HEK293 (cell line): ENCODE measurements at regions not wholly inside any gene's neighbourhood (a gene's known extent, or its start where the extent isn't known, plus 50 kb on each side); places are given as distances from the start of the nearest gene placed in this dataset.
A peak's percentile ranks its signal among the peaks of the same experiment; 100 is the strongest.
"Not testable (repeated sequence)": the region's sequence is repeated elsewhere in the genome, so short reads cannot be mapped to it uniquely, and the experiment has no call there.

Experiments
- CTCF ChIA-PET: fragments of 350-600 bp; formaldehyde crosslinking; extraction: SDS; loops from one replicate; lab custom pipeline; 2021; ENCODE audit warnings: antibody characterized with exemption; lab: Yijun Ruan, JAX
- POLR2A ChIA-PET: fragments of 300-600 bp; formaldehyde crosslinking; extraction: SDS; loops from one replicate; lab custom pipeline; 2020; ENCODE audit warnings: antibody characterized with exemption, inconsistent platforms; lab: Yijun Ruan, JAX
- H3K27ac ChIP-seq: fragments of 200-500 bp; sonication (Bioruptor generic); 2 replicates; pipeline ENCODE4 v1.5.1; 2014; ENCODE audit warnings: low read depth, low read length, control low read depth, inconsistent platforms; ENCODE audit errors: extremely low read depth
- H3K36me3 ChIP-seq, 2 experiments: fragments of 200-500 bp in 1 of 2; sonication (Bioruptor generic) in 1 of 2; 1 replicate in 1 of 2; 2 replicates in 1 of 2; pipeline ENCODE4 v1.5.1; 2014 to 2017; ENCODE audit warnings: inconsistent platforms in 2 of 2, low read length in 2 of 2; ENCODE audit not compliant: control insufficient read depth in 2 of 2, insufficient read depth in 1 of 2
- H3K4me1 ChIP-seq: fragments of 200-500 bp; sonication (Bioruptor generic); 2 replicates; pipeline ENCODE4 v1.5.1; 2014; ENCODE audit warnings: mild to moderate bottlenecking, low read length, inconsistent platforms; ENCODE audit not compliant: control insufficient read depth, insufficient read depth
- H3K4me3 ChIP-seq: 2 replicates; pipeline ENCODE4 v1.5.1; 2011; ENCODE audit warnings: low read depth, mild to moderate bottlenecking, control low read depth, low read length, moderate library complexity
- H3K9me3 ChIP-seq: fragments of 200-500 bp; sonication (Bioruptor generic); 2 replicates; pipeline ENCODE4 v1.5.1; 2014; ENCODE audit warnings: low read depth, low read length, inconsistent platforms; ENCODE audit not compliant: control insufficient read depth, insufficient read depth
- GLI2 ChIP-seq: fragments of 450-650 bp; formaldehyde crosslinking; IDR thresholded peaks from 2 replicates; pipeline ENCODE4; 2017; ENCODE audit warnings: missing biosample characterization, missing genetic modification characterization, low read depth, borderline replicate concordance
- GLIS1 ChIP-seq: fragments of 450-650 bp; formaldehyde crosslinking; IDR thresholded peaks from 2 replicates; pipeline ENCODE4 v1.5.1; 2016; ENCODE audit warnings: missing biosample characterization, missing genetic modification characterization
- YY1 ChIP-seq: fragments of 450-650 bp; formaldehyde crosslinking; IDR thresholded peaks from 2 replicates; pipeline ENCODE4 v1.5.1; 2018; ENCODE audit warnings: missing biosample characterization, missing genetic modification characterization
- ZFHX2 ChIP-seq: fragments of 450-650 bp; formaldehyde crosslinking; conservative IDR thresholded peaks from 2 replicates; pipeline ENCODE4 v1.5.1; 2016; ENCODE audit warnings: missing biosample characterization, missing genetic modification characterization
- ZNF132 ChIP-seq: fragments of 450-650 bp; formaldehyde crosslinking; IDR thresholded peaks from 2 replicates; pipeline ENCODE4 v1.5.1; 2017; ENCODE audit warnings: missing biosample characterization, missing genetic modification characterization, borderline replicate concordance
- ZNF140 ChIP-seq: fragments of 450-650 bp; formaldehyde crosslinking; IDR thresholded peaks from 2 replicates; pipeline ENCODE4 v1.5.1; 2016; ENCODE audit warnings: missing biosample characterization, missing genetic modification characterization
- ZNF155 ChIP-seq: fragments of 450-650 bp; formaldehyde crosslinking; IDR thresholded peaks from 2 replicates; pipeline ENCODE4 v1.5.1; 2016; ENCODE audit warnings: missing biosample characterization, missing genetic modification characterization
- ZNF184 ChIP-seq: fragments of 450-650 bp; IDR thresholded peaks from 2 replicates; pipeline ENCODE4 v1.5.1; 2018; ENCODE audit warnings: missing biosample characterization, mild to moderate bottlenecking, missing genetic modification characterization
- ZNF274 ChIP-seq, 2 experiments: fragments of 200-500 bp in 1 of 2; fragments of 450-650 bp in 1 of 2; sonication (Bioruptor generic) in 1 of 2; formaldehyde crosslinking in 1 of 2; IDR thresholded peaks; 2 replicates each; pipeline versions ENCODE4 v1.5.1 to v1.6.1; 2014 to 2016; ENCODE audit warnings: borderline replicate concordance in 1 of 2, inconsistent platforms in 1 of 2, low read length in 1 of 2, missing biosample characterization in 1 of 2, missing genetic modification characterization in 1 of 2
- ZNF302 ChIP-seq: fragments of 450-650 bp; formaldehyde crosslinking; IDR thresholded peaks from 2 replicates; pipeline ENCODE4 v1.5.1; 2016; ENCODE audit warnings: missing biosample characterization, missing genetic modification characterization, low read depth
- ZNF654 ChIP-seq: fragments of 450-650 bp; formaldehyde crosslinking; IDR thresholded peaks from 2 replicates; pipeline ENCODE4 v1.5.1; 2016; ENCODE audit warnings: low read depth, missing biosample characterization, missing genetic modification characterization
- ZSCAN16 ChIP-seq: fragments of 450-650 bp; formaldehyde crosslinking; IDR thresholded peaks from 2 replicates; pipeline ENCODE4 v1.5.1; 2016; ENCODE audit warnings: missing biosample characterization, missing genetic modification characterization
- TF ChIP-seq, protein P1 (sequence below): fragments of 450-650 bp; formaldehyde crosslinking; IDR thresholded peaks from 2 replicates; pipeline ENCODE4 v1.5.1; 2016; ENCODE audit warnings: missing biosample characterization, missing genetic modification characterization
- TF ChIP-seq, protein P2 (sequence below): fragments of 450-650 bp; formaldehyde crosslinking; IDR thresholded peaks from 2 replicates; pipeline ENCODE4 v1.5.1; 2017; ENCODE audit warnings: missing biosample characterization, missing genetic modification characterization
- TF ChIP-seq, protein P3 (sequence below): fragments of 450-650 bp; formaldehyde crosslinking; IDR thresholded peaks from 2 replicates; pipeline ENCODE4 v1.5.0; 2017; ENCODE audit warnings: missing biosample characterization, missing genetic modification characterization, borderline replicate concordance
- TF ChIP-seq, protein P4 (sequence below): fragments of 450-650 bp; formaldehyde crosslinking; IDR thresholded peaks from 2 replicates; pipeline ENCODE4 v1.5.1; 2016; ENCODE audit warnings: missing biosample characterization, missing genetic modification characterization
- TF ChIP-seq, protein P5 (sequence below): sonication (generic); formaldehyde crosslinking; IDR thresholded peaks from 2 replicates; pipeline ENCODE4 v1.8.1; 2022; ENCODE audit warnings: mild to moderate bottlenecking, moderate library complexity, missing genetic modification reagents

DNA sequence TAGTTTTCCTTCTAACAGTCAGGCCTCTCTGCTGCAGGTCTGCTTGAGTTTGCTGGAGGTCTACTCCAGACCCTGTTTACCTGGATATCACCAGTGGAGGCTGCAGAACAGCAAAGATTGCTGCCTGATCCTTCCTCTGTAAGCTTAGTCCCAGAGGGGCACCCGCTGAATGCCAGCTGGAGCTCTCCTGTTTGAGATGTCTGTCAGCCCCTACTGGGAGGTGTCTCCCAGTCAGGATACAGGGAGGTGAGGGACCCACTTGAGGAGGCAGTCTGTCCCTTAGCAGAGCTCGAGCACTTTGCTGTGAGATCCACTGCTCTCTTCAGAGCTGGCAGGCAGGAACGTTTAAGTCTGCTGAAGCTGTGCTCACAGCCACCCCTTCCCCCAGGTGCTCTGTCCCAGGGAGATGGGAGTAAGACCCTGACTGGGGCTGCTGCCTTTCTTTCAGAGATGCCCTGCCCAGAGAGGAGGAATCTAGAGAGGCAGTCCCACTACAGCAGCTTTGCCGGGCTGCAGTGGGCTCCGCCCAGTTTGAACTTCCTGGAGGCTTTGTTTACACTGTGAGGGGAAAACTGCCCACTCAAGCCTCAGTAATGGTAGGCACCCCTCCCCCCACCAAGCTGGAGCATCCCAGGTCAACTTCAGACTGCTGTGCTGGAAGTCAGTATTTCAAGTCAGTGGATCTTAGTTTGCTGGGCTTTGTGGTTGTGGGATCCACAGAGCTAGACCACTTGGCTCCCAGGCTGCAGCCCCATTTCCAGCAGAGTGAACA is 163.1 kb upstream of the WDFY3 start:
- H3K9me3 ChIP-seq, H3K4me3 ChIP-seq: not testable (repeated sequence)
- CTCF ChIA-PET: interaction anchor here (0.7 to 1.2 kb wide), 2 partner anchors 18 to 1258 kb away, joined by 3 to 4 read pairs; no protein-coding TSS in a partner anchor
- TF ChIP-seq GLIS1: peak; percentile 32; the same call in 1 of the 2 replicates
- TF ChIP-seq ZSCAN16 (tag by site-specific recombination): 0 out of 2 replicates have a peak, but pooled peaks have one; percentile 28
- 0 out of 2 replicates have a peak, but pooled peaks have one; percentile 20 for TF ChIP-seq ZFHX2
- TF ChIP-seq, all 188 proteins: peak for 3; not testable (repeated sequence) for 185
- H3K27ac ChIP-seq, POLR2A ChIA-PET, H3K4me1 ChIP-seq, H3K36me3 ChIP-seq: not testable (repeated sequence)

DNA sequence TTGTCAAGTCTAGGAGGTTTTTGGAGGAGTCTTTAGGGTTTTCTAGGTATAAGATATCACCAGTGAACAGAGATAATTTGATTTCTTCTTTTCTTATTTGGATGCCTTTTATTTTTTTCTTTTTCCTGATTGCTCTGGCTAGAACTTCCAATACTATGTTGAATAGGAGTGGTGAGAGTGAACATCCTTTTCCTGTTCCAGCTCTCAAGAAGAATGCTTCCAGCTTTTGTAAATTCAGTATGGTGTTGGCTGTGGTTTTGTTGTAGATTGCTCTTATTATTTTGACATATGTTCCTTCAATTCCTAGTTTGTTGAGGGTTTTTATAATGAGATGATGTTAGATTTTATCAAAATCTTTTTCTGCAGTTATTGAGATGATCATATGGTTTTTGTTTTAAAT is 165.6 kb upstream of the WDFY3 start:
- ChIA-PET CTCF (no interaction called here), POLR2A (no interaction called here)
- H3K4me3 ChIP-seq: no peak overlapping the region
- no peak overlapping the region for H3K27ac ChIP-seq
- no peaks in the 10 kb centered on the region for H3K36me3 ChIP-seq
- no peak for TF ChIP-seq ZNF155 (tag by site-specific recombination)
- TF ChIP-seq, protein P1, sequence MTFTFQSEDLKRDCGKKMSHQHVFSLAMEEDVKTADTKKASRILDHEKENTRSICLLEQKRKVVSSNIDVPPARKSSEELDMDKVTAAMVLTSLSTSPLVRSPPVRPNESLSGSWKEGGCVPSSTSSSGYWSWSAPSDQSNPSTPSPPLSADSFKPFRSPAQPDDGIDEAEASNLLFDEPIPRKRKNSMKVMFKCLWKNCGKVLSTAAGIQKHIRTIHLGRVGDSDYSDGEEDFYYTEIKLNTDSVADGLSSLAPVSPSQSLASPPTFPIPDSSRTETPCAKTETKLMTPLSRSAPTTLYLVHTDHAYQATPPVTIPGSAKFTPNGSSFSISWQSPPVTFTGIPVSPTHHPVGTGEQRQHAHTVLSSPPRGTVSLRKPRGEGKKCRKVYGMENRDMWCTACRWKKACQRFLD (tag by site-specific recombination): no peak
- no peak for TF ChIP-seq YY1 (tag by site-specific recombination)
- TF ChIP-seq ZNF274 (IDR thresholded peaks at IDR 0.05; ENCODE audit: low read length): no peak
- TF ChIP-seq ZNF274 (tag by site-specific recombination; IDR thresholded peaks at IDR 0.05; ENCODE audit: borderline replicate concordance): no peak
- TF ChIP-seq, protein P2, sequence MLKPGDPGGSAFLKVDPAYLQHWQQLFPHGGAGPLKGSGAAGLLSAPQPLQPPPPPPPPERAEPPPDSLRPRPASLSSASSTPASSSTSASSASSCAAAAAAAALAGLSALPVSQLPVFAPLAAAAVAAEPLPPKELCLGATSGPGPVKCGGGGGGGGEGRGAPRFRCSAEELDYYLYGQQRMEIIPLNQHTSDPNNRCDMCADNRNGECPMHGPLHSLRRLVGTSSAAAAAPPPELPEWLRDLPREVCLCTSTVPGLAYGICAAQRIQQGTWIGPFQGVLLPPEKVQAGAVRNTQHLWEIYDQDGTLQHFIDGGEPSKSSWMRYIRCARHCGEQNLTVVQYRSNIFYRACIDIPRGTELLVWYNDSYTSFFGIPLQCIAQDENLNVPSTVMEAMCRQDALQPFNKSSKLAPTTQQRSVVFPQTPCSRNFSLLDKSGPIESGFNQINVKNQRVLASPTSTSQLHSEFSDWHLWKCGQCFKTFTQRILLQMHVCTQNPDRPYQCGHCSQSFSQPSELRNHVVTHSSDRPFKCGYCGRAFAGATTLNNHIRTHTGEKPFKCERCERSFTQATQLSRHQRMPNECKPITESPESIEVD (tag by site-specific recombination): no peak
- TF ChIP-seq, protein P3, sequence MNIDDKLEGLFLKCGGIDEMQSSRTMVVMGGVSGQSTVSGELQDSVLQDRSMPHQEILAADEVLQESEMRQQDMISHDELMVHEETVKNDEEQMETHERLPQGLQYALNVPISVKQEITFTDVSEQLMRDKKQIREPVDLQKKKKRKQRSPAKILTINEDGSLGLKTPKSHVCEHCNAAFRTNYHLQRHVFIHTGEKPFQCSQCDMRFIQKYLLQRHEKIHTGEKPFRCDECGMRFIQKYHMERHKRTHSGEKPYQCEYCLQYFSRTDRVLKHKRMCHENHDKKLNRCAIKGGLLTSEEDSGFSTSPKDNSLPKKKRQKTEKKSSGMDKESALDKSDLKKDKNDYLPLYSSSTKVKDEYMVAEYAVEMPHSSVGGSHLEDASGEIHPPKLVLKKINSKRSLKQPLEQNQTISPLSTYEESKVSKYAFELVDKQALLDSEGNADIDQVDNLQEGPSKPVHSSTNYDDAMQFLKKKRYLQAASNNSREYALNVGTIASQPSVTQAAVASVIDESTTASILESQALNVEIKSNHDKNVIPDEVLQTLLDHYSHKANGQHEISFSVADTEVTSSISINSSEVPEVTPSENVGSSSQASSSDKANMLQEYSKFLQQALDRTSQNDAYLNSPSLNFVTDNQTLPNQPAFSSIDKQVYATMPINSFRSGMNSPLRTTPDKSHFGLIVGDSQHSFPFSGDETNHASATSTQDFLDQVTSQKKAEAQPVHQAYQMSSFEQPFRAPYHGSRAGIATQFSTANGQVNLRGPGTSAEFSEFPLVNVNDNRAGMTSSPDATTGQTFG (tag by site-specific recombination): no peak
- TF ChIP-seq ZNF132 (tag by site-specific recombination): no peak
- TF ChIP-seq ZNF654 (tag by site-specific recombination): no peak
- no peak for TF ChIP-seq GLI2 (tag by site-specific recombination)
- TF ChIP-seq ZNF140 (tag by site-specific recombination): no peak
- H3K9me3 ChIP-seq: no peaks in the 10 kb centered on the region
- no peaks in the 10 kb centered on the region for H3K4me1 ChIP-seq

DNA sequence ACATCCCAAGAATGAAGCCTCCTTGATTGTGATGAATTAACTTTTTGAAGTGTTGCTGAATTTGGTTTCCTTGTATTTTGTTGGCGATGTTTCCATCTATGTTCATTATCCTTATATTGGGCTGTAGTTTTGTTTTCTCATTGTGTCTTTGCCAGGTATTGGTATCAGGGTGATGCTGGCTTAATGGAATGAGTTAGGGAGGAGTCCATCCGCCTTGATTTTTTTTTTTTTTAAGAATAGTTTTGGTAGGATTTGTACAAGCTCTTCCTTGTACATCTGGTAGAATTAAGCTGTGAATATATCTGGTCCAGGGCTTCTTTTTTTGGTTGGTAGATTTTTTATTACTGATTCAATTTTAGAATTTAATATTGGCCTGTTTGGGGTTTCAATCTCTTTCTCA is 166.1 kb upstream of the WDFY3 start:
- Histone ChIP-seq H3K36me3 (no peaks in the 10 kb centered on the region), H3K4me1 (no peaks in the 10 kb centered on the region), H3K4me3 (no peak overlapping the region), H3K9me3 (no peaks in the 10 kb centered on the region), H3K27ac (no peak overlapping the region)
- ChIA-PET CTCF (no interaction called here), POLR2A (no interaction called here)
- TF ChIP-seq, protein P4, sequence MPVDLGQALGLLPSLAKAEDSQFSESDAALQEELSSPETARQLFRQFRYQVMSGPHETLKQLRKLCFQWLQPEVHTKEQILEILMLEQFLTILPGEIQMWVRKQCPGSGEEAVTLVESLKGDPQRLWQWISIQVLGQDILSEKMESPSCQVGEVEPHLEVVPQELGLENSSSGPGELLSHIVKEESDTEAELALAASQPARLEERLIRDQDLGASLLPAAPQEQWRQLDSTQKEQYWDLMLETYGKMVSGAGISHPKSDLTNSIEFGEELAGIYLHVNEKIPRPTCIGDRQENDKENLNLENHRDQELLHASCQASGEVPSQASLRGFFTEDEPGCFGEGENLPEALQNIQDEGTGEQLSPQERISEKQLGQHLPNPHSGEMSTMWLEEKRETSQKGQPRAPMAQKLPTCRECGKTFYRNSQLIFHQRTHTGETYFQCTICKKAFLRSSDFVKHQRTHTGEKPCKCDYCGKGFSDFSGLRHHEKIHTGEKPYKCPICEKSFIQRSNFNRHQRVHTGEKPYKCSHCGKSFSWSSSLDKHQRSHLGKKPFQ (tag by site-specific recombination): no peak
- TF ChIP-seq ZNF302 (tag by site-specific recombination) (no peak), ZNF184 (tag by site-specific recombination) (no peak)
- TF ChIP-seq, protein P5, sequence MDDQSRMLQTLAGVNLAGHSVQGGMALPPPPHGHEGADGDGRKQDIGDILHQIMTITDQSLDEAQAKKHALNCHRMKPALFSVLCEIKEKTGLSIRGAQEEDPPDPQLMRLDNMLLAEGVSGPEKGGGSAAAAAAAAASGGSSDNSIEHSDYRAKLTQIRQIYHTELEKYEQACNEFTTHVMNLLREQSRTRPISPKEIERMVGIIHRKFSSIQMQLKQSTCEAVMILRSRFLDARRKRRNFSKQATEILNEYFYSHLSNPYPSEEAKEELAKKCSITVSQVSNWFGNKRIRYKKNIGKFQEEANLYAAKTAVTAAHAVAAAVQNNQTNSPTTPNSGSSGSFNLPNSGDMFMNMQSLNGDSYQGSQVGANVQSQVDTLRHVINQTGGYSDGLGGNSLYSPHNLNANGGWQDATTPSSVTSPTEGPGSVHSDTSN (CRISPR knock-in tag): no peak

DNA sequence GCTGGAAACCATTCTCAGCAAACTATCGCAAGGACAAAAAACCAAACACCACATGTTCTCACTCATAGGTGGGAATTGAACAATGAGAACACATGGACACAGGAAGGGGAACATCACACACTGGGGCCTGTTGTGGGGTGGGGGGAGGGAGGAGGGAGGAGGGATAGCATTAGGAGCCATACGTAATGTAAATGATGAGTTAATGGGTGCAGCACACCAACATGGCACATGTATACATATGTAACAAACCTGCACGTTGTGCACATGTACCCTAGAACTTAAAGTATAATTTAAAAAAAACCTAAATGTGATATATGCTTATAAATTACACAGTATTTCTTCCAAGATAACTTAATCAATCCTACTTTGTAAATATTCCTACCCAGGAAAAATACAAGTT is 173.3 kb upstream of the WDFY3 start:
- H3K36me3 ChIP-seq, H3K27ac ChIP-seq, H3K9me3 ChIP-seq, POLR2A ChIA-PET, H3K4me1 ChIP-seq, CTCF ChIA-PET, H3K4me3 ChIP-seq: not testable (repeated sequence)
